ENCODE measurements at regions not wholly inside any gene's neighbourhood (a gene's known extent, or its start where the extent isn't known, plus 50 kb on each side); places are given as distances from the start of the nearest gene placed in this dataset.

DNA sequence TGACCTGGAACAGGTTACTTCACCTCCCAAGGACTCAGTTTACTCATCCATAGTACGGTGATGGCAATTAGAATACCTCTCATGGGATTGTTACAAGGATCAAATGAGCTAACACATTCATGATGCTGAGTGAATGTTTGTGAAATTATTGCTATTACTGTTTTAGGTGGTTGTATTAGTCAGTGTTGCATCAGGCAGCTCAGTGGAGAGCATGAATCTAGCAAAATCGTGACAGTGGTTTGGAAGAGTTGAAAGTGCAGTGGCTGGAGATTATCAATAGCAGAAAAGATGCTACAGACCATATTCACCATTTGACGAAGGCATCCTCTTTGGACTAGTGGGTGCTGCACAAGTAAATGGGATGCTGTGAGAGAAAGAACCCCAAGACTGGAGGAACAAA is 50.4 kb upstream of the CTNNBL1 start:
- Histone ChIP-seq H3K27me3 (ENCODE audit: control insufficient read depth in 2 of 2, insufficient read depth in 2 of 2, low read length in 2 of 2) (peaks cover 15 to 29% of the 10 kb centered on the region in 2 experiments), H3K9ac (replicated peaks; ENCODE audit: extremely low read depth, insufficient read depth, low read length) (no peak overlapping the region), H3K9me1 (replicated peaks; ENCODE audit: control insufficient read depth, extremely low read depth, insufficient read depth, low read length) (no peaks in the 10 kb centered on the region), H3K4me2 (ENCODE audit: insufficient read depth, low read length) (no peak overlapping the region), H3K4me3 (replicated peaks in 1 of 3; ENCODE audit: insufficient read depth in 1 of 3, low read depth in 1 of 3, low read length in 3 of 3) (no peak overlapping the region), H3K79me2 (ENCODE audit: control insufficient read depth, insufficient read depth, low read length) (no peaks in the 10 kb centered on the region), H3K27ac (ENCODE audit: insufficient read depth, low read depth, low read length) (no peak overlapping the region), H3K36me3 (ENCODE audit: control insufficient read depth in 2 of 2, extremely low read depth in 1 of 2, insufficient read depth in 2 of 2, low read length in 2 of 2) (no peaks in the 10 kb centered on the region), H3K9me3 (replicated peaks; ENCODE audit: control insufficient read depth, insufficient read depth, low read length) (no peaks in the 10 kb centered on the region), H4K20me1 (replicated peaks; ENCODE audit: control insufficient read depth, extremely low read depth, insufficient read depth, low read length) (no peaks in the 10 kb centered on the region), H2AFZ (ENCODE audit: low read depth, low read length) (no peak overlapping the region), H3K4me1 (ENCODE audit: control insufficient read depth, extremely low read depth, insufficient read depth, low read length) (no peaks in the 10 kb centered on the region)
- ChIA-PET POLR2A (no interaction called here), CTCF (no interaction called here)
- dilution Hi-C loops (cut with MboI; ENCODE audit: extremely low pct_ligation_motif_present, low sequenced_read_pairs) = no loop called here
- no peak for DNase-seq (ENCODE audit: low read depth, low spot score)
- TF ChIP-seq, protein P1, sequence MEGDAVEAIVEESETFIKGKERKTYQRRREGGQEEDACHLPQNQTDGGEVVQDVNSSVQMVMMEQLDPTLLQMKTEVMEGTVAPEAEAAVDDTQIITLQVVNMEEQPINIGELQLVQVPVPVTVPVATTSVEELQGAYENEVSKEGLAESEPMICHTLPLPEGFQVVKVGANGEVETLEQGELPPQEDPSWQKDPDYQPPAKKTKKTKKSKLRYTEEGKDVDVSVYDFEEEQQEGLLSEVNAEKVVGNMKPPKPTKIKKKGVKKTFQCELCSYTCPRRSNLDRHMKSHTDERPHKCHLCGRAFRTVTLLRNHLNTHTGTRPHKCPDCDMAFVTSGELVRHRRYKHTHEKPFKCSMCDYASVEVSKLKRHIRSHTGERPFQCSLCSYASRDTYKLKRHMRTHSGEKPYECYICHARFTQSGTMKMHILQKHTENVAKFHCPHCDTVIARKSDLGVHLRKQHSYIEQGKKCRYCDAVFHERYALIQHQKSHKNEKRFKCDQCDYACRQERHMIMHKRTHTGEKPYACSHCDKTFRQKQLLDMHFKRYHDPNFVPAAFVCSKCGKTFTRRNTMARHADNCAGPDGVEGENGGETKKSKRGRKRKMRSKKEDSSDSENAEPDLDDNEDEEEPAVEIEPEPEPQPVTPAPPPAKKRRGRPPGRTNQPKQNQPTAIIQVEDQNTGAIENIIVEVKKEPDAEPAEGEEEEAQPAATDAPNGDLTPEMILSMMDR (IDR thresholded peaks at IDR 0.05; ENCODE audit: extremely low read depth in 1 of 2, insufficient read depth in 1 of 2, low read depth in 1 of 2, low read length in 2 of 2) = no peak
- TF ChIP-seq JUN (IDR thresholded peaks at IDR 0.05; ENCODE audit: borderline replicate concordance, insufficient read depth, insufficient read length, low read depth) (no peak), POLR2AphosphoS5 (IDR thresholded peaks at IDR 0.05; ENCODE audit: insufficient read depth, low read depth, low read length) (no peak), FOS (IDR thresholded peaks at IDR 0.05; ENCODE audit: borderline replicate concordance, insufficient read depth, low read length) (no peak), POLR2A (IDR thresholded peaks at IDR 0.05; ENCODE audit: low read depth, low read length) (no peak), EZH2 (IDR thresholded peaks at IDR 0.05; ENCODE audit: borderline replicate concordance, low read depth, low read length, severe bottlenecking) (no peak), GATA2 (IDR thresholded peaks at IDR 0.05; ENCODE audit: insufficient read depth, insufficient read length, low read depth, low read length) (no peak), MYC (IDR thresholded peaks at IDR 0.05; ENCODE audit: low read depth, low read length) (no peak)
- TF ChIP-seq, protein P2, sequence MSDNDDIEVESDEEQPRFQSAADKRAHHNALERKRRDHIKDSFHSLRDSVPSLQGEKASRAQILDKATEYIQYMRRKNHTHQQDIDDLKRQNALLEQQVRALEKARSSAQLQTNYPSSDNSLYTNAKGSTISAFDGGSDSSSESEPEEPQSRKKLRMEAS (IDR thresholded peaks at IDR 0.05; ENCODE audit: insufficient read depth, insufficient read length) = no peak
- intact Hi-C loops (cut with micrococcal nuclease) = no loop called here
- no peak for FAIRE-seq
- no TSS peak for BruUV-seq (replicated peaks)
